Right hindlimb (tissue), 1 donor: ENCODE measurements at regions not wholly inside any gene's neighbourhood (a gene's known extent, or its start where the extent isn't known, plus 50 kb on each side); places are given as distances from the start of the nearest gene placed in this dataset.

Experiments
- DNase-seq: peaks from one replicate; pipeline ENCODE4 v3.0.0-alpha.2; 2018

DNA sequence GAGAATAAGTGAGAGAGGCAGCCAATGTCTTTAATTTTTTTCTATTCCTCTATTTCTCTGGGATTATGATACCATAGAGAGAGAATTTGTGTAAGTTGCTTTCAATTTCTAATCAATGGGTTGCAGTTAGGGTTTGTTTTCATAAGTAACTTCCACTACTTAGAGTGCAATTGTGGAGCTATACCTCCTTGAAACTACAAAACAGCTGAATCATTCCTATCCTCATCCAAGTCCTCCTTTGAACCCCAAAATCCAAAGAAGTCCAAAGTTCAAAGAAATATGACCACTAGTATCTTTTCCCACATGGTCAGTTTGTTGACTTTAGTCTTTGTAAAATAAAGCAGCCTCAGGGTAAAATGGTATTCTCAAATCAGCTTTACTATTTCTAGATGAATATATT is 1085.4 kb upstream of the INTU start:
- DNase-seq, result no peak

DNA sequence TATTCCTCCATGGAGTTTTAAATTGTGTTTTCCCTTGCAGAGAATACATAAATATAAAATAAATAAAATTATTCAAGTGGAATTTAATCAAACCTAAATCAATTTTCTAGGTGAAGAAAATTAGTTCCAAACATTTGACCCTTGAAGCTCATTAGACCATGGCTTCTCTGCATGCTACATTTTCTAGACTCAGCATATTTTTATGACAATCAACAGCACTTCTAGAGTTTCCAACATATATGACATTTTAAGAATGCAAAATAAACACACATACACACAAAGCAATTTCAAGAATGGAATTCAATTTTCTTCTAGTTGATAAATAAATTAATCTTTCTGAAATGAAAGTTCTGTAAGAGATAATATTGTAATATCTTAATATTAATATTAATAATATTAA is 1083.9 kb upstream of the INTU start:
- no peak for DNase-seq

DNA sequence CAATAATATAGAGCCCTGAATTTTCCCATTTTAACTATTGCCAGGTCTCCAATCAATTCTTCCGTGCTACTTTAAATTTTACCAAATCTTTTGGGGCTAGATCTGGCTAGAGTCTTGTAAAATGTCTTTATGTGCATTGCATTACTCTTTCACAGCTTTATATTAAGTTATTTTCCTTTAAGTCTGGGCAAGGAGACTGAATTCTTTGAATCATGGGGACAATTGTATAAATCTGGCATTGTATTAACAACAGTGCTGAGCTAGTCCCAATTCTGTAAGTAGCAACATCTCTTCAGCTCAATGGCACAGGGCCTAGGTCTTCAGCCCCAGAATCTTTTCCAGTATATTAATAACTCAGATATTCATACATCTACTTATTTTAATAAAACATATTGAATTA is 1080.4 kb upstream of the INTU start:
- DNase-seq, result peak; percentile 21

DNA sequence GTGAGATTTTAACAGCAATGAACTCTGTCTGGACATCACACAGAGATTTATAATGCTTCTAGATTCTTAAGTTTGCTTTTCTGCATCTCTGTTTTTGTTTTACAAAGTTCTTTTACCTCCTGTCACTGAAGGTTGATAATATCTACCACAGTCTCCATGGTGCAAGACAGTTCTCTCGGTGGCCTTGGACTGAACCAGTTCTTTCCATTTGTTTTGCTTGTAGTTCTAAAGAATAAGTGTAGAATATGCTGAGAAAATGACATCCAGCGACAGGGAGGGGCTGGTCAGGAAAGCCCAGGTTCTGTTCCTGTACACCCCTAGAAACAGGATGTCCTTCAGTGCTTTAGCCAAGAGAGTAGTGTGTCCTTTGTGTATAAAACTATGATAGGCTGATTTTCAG is 1079.5 kb upstream of the INTU start:
- DNase-seq, result no peak

DNA sequence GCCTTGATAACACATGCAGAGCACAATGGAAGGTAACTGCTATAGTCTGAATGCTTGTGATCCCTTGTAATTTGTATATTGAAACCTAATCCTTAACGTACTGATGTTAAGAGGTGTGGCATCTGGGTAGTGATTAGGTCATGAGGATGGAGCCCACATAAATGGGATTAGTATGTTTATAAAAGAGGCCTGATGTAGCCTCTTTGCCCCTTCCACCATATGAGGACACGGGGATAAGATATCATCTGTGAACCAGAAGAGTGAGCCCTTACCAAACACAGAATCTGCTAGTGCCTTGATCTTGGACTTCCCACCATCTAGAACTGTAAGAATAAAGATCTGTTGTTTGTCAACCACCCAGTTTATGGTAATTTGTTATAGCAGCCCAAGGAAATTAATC is 1074.2 kb upstream of the INTU start:
- DNase-seq, result no peak

DNA sequence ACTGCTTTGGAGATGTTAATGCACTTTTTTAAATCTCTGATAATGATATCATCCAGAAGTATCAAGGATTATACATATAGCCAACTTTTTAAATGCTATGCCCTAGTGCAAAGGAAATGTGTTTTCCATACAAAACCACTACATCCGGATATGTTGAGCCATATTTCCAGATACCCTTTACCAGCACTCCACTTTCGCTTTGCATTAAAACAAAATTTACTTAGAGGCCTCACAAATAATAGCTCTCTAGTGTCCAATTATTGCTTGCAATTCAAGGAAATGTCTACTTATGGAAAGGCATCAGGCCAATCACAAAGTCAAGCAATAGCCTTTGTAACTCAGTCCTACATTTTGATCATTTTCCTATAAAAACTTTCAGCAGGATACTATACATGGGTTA is 1072.8 kb upstream of the INTU start:
- DNase-seq, result no peak

DNA sequence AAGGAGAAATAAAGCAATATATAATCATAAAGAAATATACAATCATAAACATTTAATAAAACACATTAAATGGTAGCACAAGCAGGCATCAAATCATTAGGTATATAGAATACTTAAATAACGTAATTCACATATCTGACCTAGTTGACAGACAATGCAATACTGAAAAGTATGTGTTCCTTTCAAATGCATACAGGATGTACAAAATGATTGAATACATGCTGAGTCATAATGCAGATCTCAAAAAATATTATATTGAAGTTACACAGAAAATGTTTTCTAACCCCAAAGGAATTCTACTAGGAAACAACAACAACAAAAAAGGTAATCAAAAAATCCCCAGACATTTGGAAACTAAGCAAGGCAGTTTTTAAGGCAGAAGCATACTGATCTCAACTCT is 1072.0 kb upstream of the INTU start:
- DNase-seq, result no peak

DNA sequence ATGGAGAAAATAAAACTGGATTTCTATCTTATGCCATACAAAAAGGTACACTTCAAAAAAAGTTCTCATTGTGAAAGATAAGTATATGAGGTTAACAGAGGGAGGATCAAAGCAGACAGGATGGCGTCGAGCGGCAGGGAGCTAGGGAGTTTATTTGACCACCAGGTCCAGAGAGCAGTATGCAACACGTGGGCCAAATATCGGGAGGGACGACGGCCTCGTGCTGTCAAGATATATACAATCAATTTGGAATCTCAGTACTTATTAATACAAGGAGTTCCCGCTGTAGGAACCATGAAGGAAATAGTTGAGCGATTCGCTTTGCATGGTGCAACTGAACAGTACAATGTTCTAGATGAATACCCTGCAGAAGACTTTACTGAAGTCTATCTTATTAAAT is 1069.4 kb upstream of the INTU start:
- no peak for DNase-seq

DNA sequence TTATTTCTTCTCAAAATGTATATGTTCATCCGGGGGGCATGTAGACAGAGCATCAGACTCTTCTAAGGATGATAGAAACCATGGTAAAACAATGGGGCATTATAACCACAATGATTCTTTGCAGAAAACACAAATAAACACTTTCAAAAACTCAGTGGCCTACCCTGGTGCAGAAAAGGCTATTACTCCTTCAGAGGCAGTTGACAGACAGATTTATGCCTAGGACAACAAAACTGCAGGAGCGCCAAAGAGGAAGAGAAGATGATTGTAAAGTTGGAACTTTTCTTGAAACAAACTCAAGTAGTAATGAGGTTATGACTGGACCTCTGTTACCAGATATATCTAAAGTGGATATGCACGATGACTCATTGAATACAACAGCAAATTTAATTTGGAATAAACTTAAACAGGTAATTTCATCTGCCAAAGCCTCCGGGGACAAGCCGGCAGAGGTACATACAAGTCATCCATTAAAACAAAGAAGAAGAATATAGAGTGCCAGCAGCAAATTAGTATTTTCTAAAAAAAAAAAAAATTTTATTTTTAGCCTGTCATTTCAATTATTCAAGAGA is 1068.4 kb upstream of the INTU start:
- DNase-seq, result no peak

DNA sequence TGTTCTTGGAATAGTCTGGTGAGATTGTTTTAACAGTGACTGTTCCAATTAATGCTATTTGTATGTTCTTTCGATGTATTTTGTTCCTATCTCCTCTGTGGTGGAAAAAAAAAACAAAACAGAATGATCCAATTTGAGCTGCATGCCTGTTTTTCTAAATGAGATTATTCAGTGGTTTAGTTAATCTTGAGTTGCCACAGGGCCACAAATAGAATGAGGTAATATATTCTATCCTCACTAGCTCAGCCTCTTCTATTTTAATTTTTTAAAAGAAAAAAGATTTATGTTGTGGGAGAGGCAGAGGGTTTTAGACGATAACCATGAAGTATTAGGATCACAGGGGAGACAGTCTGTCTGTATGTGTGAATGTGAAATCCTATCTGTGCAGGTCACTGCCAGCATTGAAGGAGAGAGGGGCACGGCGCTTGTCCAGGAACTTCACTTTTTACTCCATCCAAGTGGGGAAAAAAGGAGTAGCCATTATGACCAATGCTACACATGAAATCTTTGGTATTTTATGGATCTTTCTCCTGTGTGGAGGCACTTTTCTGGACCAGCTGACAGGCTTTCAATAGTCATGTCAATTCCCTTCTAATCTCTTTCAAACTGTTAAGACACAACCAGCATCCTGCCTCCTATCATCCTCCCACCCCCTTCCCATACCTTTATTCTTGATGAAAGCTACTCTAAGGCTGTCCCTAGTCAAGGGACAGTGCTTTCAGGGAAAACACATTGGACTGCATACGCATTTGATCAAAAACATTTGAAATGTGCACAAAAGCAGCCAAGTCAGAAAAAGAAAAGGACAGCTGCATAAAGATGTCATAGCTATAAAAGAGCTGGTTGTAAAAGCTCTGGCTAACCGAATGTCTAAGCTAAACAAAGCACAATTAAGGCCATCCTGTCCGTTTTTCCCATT is 1063.8 kb upstream of the INTU start:
- no peak for DNase-seq

DNA sequence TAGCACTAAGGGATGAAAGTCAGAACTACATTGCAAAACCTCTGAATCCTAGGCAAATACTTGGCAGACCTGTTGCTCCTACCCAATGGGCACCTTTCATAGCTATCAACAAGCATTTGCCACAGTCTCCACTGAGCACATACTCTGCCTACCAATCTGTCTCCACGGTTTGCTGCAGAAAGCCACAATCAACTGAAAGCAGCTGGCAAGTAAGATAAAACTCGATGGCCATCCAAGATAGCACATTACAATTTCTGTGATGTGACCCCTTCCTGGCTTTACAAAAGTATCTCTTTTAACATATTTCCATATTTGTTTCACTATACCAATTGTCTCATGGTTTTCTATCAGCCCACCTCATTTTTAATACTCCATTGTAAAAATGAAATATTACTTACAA is 1060.5 kb upstream of the INTU start:
- DNase-seq, result no peak

DNA sequence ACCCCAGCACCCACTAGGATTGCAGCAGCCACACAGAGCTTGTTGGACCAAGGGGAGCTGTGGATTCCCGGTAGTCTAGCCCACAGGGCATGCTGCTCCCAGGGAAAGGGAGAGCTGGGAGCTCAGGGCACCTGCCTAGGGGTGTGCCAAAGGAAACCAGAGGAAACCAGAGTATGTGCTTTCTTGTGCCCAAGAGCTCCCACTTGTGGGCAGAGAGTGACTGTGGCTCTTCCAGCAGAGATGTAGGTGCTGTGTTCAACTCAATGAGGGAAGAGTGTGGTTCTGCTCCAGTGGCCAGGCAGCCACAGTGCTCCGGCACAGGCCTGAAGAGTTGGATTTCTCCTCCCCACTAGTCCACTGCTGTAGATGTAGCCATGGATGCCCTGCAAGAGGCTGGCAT is 1050.0 kb upstream of the INTU start:
- no peak for DNase-seq

DNA sequence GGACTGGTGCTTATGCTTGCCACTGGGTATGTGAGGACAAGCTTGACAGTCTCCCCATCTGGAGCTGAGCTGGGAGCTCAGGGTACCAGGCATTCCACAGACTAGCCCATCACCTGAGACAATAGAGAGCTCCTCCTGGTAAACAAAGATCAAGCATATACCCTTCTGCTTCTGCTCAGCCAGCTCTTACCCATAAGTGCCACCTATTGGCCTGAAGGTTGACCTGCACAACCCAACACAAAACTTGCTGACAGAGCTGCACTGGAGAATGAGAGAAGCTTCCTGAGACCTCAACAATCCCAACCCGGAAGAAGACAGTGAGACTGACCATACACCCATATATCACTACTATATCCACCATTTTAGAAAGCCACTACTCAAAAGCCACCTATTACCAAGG is 1049.2 kb upstream of the INTU start:
- no peak for DNase-seq

DNA sequence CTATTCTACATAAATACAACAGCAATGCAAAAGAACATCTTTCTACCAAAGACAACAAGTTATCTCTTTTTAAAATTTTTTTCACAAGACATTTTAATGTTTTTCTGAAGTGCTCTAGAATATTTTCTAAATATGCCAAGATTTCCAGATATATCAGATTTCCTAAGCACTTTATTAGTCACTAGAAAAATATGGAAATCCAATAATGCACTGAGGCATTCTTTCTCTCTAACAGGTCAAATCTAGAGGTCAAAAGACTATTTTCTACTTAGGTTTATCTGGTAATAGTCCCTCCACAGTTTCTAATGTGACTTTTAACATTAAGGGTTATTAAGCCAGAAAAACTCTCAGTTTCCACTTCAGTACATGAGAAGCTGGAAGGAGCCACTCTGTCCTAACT is 1041.2 kb upstream of the INTU start:
- no peak for DNase-seq

DNA sequence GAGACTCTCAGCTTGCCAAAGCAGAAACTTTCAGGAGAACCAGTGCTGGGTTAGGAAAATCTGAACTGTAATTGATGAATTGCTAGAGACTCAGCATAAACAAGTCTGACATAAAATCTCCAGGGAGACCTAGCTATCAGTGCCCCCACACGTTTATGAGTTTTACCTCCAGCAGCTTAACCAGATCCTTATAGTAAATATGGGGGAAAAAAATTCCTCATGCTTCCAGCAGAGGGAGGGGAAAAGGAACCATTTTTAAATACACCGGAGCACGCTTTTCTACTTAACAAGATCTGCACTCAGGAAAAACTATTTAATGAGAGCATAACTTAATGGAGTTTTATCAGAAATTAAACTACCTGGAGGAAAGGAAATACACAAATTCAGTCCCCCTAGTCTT is 1040.7 kb upstream of the INTU start:
- no peak for DNase-seq

DNA sequence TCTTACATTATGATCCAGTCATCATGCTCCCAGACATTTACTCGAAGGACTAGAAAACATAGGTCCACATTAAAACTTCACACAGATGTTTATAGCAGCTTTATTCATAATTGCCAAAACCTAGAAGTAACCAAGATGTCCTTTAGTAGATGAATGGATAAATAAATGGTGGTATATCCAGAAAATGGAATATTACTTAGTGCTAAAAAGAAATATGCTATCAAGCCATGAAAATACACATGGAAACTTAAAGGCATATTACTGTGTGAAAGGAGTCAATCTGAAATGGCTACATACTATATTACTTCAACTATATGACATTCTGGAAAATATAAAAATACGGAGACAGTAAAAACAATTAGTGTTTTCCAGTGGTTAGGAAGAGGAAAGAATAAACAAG is 1039.1 kb upstream of the INTU start:
- no peak for DNase-seq

DNA sequence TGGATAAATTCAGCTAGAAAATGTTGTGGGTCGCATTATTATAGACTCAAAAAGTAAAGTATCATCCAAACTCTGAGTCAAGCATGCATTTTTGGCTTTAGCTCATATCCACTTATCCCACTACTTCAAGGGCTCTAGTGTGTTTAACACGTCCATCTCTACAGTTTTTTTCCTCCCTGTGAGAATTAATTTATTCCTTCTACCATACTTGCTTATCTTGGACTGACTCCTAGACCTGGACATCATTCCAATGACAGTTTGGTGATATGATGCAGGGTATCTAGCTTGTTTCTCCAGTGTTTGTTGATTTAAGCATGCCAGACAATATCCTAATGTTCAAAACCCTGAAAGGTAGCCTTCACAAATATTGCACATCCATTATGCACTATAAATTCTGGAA is 1037.1 kb upstream of the INTU start:
- no peak for DNase-seq

DNA sequence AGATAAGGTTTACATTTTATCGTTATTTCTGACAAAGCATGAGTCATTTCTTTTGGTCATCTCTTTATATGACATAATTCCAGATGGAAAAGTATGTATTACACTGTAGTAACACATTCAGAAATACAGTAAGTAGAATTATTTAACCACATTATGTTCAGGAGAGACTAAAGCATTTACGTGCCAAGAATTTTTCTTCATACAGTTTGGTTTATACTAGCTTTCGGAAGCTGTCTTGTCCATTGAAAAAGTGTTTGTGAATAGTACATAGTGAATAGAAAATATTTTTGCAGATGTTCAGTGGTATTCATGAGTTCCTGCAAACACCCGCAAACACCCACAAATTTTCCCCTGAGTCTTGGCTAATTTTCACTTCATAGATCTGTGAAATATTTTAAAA is 1033.0 kb upstream of the INTU start:
- no peak for DNase-seq

DNA sequence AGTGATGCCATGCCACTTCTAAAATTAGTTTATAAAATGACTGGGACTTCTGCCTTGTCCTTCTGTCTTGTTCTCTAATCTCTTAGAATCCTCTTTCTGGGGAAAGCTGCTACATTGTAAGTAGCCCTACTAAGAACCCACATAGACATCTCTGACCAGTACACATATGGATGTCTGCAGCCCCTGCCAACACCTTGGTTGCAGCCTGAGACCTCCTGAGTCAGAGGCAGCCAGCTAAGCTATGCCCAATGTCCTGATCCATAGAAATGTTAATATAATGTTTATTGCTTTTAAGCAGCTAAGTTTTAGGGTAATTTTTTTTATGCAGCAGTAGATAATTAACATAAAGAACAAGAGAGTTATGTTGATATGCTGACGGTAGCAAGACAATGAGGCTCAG is 1029.5 kb upstream of the INTU start:
- no peak for DNase-seq

DNA sequence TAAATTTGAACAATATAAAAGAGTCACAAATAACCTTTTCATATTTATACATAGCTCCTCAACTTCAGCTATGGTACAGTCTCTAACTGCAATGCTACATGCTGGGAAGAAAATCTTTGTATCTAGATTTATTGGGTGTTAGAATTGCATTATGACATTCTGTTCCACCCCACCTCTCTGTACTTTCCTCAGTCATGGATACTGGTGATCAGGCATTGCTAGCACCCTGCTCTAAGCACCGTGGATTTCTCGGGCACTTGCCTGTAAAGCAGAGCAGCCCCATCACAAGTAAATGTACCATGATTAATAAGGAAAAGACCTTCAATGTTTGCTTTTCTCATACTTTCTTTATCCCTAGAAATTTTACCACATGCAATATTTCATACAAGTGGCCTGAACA is 1028.9 kb upstream of the INTU start:
- DNase-seq, result no peak

DNA sequence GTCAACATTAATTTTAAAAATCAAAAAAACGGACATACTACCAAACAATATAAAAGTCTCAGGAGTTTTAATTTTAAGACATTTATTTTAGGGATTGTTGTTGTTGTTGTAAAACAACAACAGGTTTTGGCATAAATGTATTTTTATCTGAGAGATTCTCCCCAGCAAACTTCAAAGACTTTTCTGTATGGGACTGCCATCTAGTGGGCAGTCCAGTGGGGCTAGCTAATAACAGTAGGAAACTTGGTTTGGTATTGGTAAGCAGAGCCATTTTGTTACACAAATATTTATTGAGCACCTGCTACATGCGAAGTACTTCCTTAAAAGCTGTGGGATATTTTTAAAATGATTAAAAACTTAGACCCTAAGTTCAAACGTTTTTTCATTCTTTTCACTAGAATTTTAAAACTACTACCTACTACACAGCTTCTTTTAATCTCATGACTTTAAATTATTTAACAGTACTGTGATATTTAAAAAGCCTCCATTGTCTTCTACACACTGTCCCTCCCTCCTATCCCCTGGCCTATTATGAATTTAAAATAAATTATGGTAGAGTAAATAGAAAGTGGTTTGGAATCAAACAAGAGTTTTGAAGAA is 1028.4 kb upstream of the INTU start:
- peak; percentile 41 for DNase-seq

DNA sequence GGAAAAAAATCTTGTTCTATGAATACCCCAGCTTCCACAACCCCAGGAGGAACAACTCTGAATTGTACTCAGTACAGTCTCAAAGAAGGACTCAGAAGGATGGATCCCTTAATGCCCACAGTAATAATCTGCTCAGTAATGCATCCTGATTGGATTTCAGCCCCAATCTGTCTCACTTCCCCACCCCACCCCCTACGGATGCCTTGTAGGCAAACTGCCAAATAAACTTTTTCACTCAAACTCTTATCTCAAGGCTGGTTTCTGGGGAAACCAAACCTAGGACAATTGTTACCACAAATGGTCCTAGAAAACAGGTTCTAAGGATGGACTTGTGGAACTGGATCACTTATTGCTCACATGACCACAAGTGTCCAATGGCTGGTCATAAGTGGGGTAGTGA is 1021.8 kb upstream of the INTU start:
- DNase-seq, result no peak

DNA sequence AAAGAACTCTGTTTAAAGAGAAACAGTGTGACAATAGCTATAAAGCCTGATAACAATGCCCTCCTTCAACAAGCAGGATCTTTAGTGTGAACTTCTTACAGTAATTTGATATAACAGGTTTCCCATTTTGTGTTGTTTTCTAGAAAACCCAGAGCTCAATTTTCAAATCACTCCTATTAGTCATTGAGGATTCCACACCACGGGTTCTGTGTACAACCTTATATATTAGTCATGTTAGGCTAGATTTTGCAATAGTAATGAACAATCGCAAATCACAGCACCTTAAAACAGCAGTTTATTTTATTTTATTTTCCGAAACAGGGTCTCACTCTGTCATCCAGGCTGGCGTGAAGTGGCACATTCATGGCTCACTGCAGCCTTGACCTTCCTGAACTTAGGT is 1020.9 kb upstream of the INTU start:
- DNase-seq, result no peak

DNA sequence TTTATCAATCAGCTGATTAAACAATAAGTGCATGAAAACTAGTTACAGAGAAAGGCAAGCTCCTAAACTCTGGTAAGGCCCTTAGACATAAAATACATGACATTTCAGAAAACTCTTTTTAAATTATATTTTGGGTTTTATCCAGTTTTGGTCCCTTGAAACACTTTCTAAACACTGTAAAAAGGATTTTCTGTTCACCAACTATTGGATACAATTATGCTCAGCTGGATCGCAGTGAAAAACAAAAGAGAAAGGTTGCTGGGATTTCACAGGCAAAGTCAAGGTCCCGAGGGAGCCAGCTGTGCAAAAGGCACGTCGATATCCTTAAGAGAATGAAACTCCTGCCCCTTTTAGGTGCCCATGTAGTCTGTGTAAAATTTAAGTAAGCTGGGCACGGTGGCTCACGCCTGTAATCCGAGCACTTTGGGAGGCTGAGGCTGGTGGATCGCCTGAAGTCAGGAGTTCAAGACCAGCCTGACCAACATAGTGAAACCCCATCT is 1018.4 kb upstream of the INTU start:
- DNase-seq, result no peak
